Ishikawa (cell line): ENCODE measurements at regions not wholly inside any gene's neighbourhood (a gene's known extent, or its start where the extent isn't known, plus 50 kb on each side); places are given as distances from the start of the nearest gene placed in this dataset.

ENCODE experiments used
- CEBPB ChIP-seq: IDR thresholded peaks from 2 replicates; pipeline ENCODE4 v1.6.1; 2012
- CREB1 ChIP-seq: IDR thresholded peaks from 2 replicates; pipeline ENCODE4 v1.6.1; 2012; ENCODE audit warnings: low read depth
- EGR1 ChIP-seq: IDR thresholded peaks from 2 replicates; pipeline ENCODE4 v1.6.1; 2012
- EP300 ChIP-seq: IDR thresholded peaks from 2 replicates; pipeline ENCODE4 v1.6.1; 2012; ENCODE audit warnings: borderline replicate concordance
- FOXM1 ChIP-seq: IDR thresholded peaks from 2 replicates; pipeline ENCODE4 v1.6.1; 2012; ENCODE audit warnings: low read depth, borderline replicate concordance
- NFIC ChIP-seq: IDR thresholded peaks from 2 replicates; pipeline ENCODE4 v1.6.1; 2012
- RAD21 ChIP-seq: IDR thresholded peaks from 2 replicates; pipeline ENCODE4 v1.6.1; 2012; ENCODE audit warnings: low read depth
- TAF1 ChIP-seq: IDR thresholded peaks from 2 replicates; pipeline ENCODE4 v1.6.1; 2012; ENCODE audit warnings: low read depth, mild to moderate bottlenecking
- TCF12 ChIP-seq: IDR thresholded peaks from 2 replicates; pipeline ENCODE4 v1.6.1; 2012; ENCODE audit warnings: low read depth
- TEAD4 ChIP-seq: IDR thresholded peaks from 2 replicates; pipeline ENCODE4 v1.6.1; 2012
- YY1 ChIP-seq: IDR thresholded peaks from 2 replicates; pipeline ENCODE4 v1.6.1; 2012; ENCODE audit warnings: low read depth
- ZBTB7A ChIP-seq: IDR thresholded peaks from 2 replicates; pipeline ENCODE4 v1.6.1; 2012; ENCODE audit warnings: low read depth
- TF ChIP-seq, protein P1 (sequence below): IDR thresholded peaks from 2 replicates; pipeline ENCODE4 v1.6.1; 2012
- TF ChIP-seq, protein P2 (sequence below): IDR thresholded peaks from 2 replicates; pipeline ENCODE4 v1.6.1; 2012
- TF ChIP-seq, protein P3 (sequence below): IDR thresholded peaks from 2 replicates; pipeline ENCODE4 v1.6.1; 2012; ENCODE audit warnings: low read depth, mild to moderate bottlenecking

DNA sequence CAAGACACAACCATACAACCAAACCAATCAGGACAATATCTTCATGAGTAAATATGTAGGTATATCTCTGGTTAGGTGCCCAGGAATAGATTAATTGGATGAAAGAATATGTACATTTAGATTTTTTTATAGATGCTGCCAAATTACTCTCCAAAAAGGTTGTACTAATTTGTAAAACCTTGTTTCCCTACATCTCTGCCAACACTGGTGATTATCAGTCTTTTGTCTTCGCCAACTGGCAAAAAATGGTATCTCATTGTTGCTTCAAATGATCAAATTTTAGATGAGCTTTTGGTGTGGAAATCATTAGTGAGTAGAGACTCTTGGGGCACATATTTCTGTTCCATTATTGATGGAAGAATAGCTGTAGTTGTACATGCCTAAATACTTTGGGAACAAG is 90.7 kb upstream of the ELL2 start:
- TF ChIP-seq, protein P1, sequence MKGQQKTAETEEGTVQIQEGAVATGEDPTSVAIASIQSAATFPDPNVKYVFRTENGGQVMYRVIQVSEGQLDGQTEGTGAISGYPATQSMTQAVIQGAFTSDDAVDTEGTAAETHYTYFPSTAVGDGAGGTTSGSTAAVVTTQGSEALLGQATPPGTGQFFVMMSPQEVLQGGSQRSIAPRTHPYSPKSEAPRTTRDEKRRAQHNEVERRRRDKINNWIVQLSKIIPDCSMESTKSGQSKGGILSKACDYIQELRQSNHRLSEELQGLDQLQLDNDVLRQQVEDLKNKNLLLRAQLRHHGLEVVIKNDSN, result no peak
- TF ChIP-seq CREB1, result no peak
- no peak for TF ChIP-seq ZBTB7A
- no peak for TF ChIP-seq FOXM1
- no peak for TF ChIP-seq TAF1
- TF ChIP-seq EP300, result no peak
- TF ChIP-seq TCF12, result no peak
- no peak for TF ChIP-seq RAD21
- TF ChIP-seq TEAD4, result no peak
- TF ChIP-seq NFIC, result no peak
- TF ChIP-seq, protein P2, sequence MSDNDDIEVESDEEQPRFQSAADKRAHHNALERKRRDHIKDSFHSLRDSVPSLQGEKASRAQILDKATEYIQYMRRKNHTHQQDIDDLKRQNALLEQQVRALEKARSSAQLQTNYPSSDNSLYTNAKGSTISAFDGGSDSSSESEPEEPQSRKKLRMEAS, result no peak
- no peak for TF ChIP-seq EGR1
- no peak for TF ChIP-seq YY1
- TF ChIP-seq, protein P3, sequence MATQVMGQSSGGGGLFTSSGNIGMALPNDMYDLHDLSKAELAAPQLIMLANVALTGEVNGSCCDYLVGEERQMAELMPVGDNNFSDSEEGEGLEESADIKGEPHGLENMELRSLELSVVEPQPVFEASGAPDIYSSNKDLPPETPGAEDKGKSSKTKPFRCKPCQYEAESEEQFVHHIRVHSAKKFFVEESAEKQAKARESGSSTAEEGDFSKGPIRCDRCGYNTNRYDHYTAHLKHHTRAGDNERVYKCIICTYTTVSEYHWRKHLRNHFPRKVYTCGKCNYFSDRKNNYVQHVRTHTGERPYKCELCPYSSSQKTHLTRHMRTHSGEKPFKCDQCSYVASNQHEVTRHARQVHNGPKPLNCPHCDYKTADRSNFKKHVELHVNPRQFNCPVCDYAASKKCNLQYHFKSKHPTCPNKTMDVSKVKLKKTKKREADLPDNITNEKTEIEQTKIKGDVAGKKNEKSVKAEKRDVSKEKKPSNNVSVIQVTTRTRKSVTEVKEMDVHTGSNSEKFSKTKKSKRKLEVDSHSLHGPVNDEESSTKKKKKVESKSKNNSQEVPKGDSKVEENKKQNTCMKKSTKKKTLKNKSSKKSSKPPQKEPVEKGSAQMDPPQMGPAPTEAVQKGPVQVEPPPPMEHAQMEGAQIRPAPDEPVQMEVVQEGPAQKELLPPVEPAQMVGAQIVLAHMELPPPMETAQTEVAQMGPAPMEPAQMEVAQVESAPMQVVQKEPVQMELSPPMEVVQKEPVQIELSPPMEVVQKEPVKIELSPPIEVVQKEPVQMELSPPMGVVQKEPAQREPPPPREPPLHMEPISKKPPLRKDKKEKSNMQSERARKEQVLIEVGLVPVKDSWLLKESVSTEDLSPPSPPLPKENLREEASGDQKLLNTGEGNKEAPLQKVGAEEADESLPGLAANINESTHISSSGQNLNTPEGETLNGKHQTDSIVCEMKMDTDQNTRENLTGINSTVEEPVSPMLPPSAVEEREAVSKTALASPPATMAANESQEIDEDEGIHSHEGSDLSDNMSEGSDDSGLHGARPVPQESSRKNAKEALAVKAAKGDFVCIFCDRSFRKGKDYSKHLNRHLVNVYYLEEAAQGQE, result no peak
- no peak for TF ChIP-seq CEBPB

DNA sequence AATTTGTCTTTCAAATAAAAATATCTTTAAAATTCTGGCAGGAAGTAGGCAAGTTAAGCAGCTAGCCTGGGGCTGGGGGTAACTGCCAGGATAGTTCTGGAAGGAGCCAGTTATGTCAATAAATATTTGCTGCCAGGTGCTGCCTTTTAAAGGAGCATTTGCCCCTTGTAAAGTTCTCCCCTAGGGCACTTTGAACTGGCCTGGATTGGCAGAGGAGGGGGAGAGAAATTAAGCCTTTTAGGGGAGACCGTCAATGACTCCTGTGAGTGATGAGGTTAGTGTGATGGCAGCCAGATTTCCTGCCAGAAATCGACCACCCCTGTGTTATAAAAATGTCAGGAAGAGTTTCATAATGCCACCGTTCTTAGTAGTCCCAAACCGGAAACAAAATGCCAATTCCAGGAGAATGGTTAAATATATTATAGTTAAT is 89.8 kb upstream of the ELL2 start:
- TF ChIP-seq TCF12 (no peak), YY1 (no peak), EP300 (no peak), NFIC (no peak), TEAD4 (no peak), CEBPB (no peak), ZBTB7A (no peak), TAF1 (no peak)
- TF ChIP-seq, protein P2, result no peak
- TF ChIP-seq, protein P1, result no peak
- TF ChIP-seq, protein P3, result no peak

DNA sequence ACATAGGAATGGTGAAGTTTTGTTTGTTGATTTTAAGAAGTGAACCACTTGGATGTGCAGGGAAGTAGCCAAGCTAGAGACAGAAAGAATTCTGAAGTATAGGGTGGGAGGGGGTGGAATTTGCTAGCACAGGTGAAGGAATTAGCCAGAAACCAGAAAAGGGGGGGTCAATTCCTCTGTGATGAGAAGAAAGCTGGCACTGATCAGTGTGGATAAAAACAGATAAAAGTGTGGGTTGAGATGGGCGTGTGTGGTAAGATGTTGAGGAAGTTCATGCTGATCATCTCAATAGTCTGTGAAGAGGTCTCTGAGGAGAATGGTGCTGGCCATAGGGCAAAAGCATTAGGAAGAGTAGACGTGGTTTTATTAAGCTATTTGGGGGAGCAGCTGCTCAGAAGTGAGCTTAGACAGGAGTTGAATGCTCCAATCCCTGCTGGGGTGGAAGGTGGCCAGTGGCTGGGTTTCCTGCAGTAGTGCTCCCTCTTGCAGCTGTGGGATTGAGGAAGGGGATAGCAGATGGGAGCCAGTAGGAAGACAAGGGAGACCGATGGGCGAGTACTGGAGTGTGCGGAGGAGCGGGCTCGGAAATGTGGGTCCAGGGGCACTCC is 88.7 kb upstream of the ELL2 start:
- TF ChIP-seq, protein P1, result no peak
- no peak for TF ChIP-seq EP300
- TF ChIP-seq RAD21, result no peak
- TF ChIP-seq CEBPB, result no peak
- no peak for TF ChIP-seq EGR1
- TF ChIP-seq, protein P2, result no peak
- no peak for TF ChIP-seq YY1
- TF ChIP-seq CREB1, result no peak

DNA sequence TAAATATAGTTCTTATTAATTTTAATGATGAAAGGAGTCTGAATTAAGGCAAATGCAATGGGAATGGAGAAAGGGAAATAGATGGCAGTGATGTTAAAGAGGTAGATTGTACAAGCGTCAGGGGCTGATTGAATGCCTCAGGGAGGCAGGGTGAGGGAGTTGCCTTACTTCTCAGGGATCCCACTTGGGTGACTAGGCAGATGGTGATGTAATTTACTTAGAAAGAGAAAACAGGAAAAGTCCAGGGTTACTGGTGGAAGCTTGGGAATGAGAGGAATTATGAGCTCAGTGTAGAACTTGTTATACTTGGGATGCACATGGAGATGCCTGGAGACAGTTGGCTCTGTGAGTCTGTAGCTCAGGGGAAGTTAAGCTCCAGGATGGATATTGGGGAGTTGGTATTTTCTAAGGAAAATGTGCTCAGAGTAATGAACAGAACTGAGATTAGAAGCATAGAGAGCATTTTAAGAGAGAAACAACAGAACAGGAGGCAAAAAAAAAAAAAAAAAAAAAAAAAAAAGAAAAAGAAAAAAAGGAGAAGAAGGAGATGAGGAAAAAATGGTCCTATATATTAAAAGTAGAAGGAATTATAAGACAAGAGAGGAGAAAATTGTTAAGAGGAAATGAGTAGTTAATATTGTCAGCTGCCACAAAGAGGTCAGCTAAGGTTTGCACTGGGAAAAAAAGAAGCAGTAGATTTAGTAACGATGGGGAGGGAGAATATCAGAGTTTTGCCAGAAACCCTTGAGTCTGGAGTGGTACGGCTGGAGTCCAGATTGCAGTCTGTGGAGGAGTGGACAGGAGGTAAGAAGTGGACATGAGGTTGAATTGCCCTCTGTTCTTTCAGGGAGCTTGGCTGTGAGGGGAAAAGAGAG is 88.0 kb upstream of the ELL2 start:
- TF ChIP-seq NFIC, result no peak

DNA sequence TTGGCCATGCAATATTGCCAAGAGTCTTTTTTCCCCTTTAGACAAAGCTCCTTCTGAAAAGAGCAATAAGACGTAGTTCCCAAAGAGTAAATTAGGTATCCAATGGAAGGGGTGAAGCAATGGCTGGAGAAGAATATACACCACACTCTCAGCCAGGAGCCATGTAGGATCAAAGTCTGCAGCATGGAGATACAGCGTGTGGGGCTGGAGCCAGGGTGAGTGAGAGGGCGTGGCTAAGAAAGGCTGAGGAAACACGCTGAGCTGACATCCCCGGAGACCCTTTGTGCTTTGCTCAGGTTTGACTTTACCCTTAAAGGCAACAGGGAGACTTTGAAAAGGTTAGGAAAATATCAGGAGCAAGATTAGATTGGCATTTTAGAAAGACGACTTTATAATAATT is 87.1 kb upstream of the ELL2 start:
- no peak for TF ChIP-seq EP300
- TF ChIP-seq CEBPB, result no peak
- TF ChIP-seq YY1, result no peak
- TF ChIP-seq NFIC, result no peak
- TF ChIP-seq, protein P1, result no peak
- no peak for TF ChIP-seq FOXM1
- TF ChIP-seq TAF1, result no peak
- TF ChIP-seq TEAD4, result no peak
- TF ChIP-seq RAD21, result no peak
- no peak for TF ChIP-seq EGR1
- TF ChIP-seq ZBTB7A, result no peak
- TF ChIP-seq, protein P3, result no peak
- TF ChIP-seq, protein P2, result no peak
- no peak for TF ChIP-seq TCF12
- no peak for TF ChIP-seq CREB1
